ENCODE measurements at regions not wholly inside any gene's neighbourhood (a gene's known extent, or its start where the extent isn't known, plus 50 kb on each side); places are given as distances from the start of the nearest gene placed in this dataset.

DNA sequence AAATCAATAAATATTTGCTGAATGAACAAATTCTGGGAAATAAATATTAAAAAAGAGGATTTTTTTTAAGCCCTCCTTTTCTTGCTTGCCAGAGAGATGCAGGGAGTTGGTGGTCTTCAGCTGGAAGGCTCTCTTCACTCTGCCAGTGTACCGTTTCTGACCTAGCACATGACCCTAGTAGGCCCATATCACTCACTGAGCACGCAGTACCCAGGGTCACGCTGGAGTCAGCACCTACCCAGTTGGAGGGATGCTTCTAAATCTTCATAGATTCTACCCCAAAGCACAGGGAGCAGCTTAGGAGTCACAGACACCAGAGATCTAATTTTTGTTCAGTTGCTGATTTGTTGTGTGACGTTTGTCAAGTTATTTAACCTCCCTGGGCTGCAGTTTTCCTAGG is 195.4 kb upstream of the TBX3 start:
- ChIA-PET CTCF (no interaction called here), POLR2A (no interaction called here)
- no peak for DNase-seq (ENCODE audit: extremely low spot score)
- TF ChIP-seq CTBP1 (IDR thresholded peaks at IDR 0.05; ENCODE audit: borderline replicate concordance) (no peak), SP1 (IDR thresholded peaks at IDR 0.05) (no peak), FOXM1 (IDR thresholded peaks at IDR 0.05; ENCODE audit: borderline replicate concordance) (no peak), BHLHE40 (IDR thresholded peaks at IDR 0.05; ENCODE audit: borderline replicate concordance) (no peak), HDGF (IDR thresholded peaks at IDR 0.05; ENCODE audit: borderline replicate concordance) (no peak), ZNF384 (IDR thresholded peaks at IDR 0.05) (no peak), ARNT (IDR thresholded peaks at IDR 0.05) (no peak), FOXA1 (IDR thresholded peaks at IDR 0.05) (no peak), ELF4 (IDR thresholded peaks at IDR 0.05) (no peak), FOXK2 (IDR thresholded peaks at IDR 0.05) (no peak), NFRKB (IDR thresholded peaks at IDR 0.05) (no peak), L3MBTL2 (conservative IDR thresholded peaks at IDR 0.05) (no peak), LEF1 (IDR thresholded peaks at IDR 0.05; ENCODE audit: borderline replicate concordance) (no peak), SUZ12 (IDR thresholded peaks at IDR 0.05) (no peak), TARDBP (IDR thresholded peaks at IDR 0.05) (no peak)
- TF ChIP-seq, protein P1, sequence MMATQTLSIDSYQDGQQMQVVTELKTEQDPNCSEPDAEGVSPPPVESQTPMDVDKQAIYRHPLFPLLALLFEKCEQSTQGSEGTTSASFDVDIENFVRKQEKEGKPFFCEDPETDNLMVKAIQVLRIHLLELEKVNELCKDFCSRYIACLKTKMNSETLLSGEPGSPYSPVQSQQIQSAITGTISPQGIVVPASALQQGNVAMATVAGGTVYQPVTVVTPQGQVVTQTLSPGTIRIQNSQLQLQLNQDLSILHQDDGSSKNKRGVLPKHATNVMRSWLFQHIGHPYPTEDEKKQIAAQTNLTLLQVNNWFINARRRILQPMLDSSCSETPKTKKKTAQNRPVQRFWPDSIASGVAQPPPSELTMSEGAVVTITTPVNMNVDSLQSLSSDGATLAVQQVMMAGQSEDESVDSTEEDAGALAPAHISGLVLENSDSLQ (IDR thresholded peaks at IDR 0.05), result no peak

DNA sequence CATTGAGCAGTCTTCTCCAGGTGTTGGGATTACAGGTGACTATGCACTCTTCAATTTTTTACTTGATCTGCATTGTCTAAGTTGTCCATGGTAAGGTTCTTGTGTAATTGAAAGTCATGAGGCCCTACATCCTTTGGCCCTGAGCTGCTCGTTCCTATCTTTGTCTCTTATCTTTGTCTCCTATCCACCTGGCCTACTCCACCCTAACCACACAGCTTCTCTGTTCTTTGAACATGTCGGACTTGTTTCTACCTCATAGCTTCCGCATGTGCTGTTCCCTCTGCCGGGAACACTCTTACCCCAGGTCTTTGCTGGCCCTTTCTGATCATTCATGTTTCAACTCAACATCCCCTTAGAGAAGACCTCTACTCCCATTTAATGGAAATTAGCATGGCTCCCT is 194.8 kb upstream of the TBX3 start:
- POLR2A ChIA-PET, result no interaction called here
- no peak for DNase-seq (ENCODE audit: extremely low spot score)
- CTCF ChIA-PET, result no interaction called here
- no peak for TF ChIP-seq CTBP1 (IDR thresholded peaks at IDR 0.05; ENCODE audit: borderline replicate concordance)
- no peak for TF ChIP-seq LEF1 (IDR thresholded peaks at IDR 0.05; ENCODE audit: borderline replicate concordance)
- no peak for TF ChIP-seq NFRKB (IDR thresholded peaks at IDR 0.05)
- TF ChIP-seq TARDBP (IDR thresholded peaks at IDR 0.05), result no peak
- TF ChIP-seq ZNF384 (IDR thresholded peaks at IDR 0.05), result no peak

- POLR2A ChIA-PET, result interaction anchor here (1.1 to 1.4 kb wide), 2 partner anchors 193 kb away, joined by 3 read pairs; partner anchors contain the start of gene TBX3
- TF ChIP-seq ARNT (IDR thresholded peaks at IDR 0.05) (no peak), NFRKB (IDR thresholded peaks at IDR 0.05) (no peak), ELF4 (IDR thresholded peaks at IDR 0.05) (no peak), SUZ12 (IDR thresholded peaks at IDR 0.05) (no peak), CTBP1 (IDR thresholded peaks at IDR 0.05; ENCODE audit: borderline replicate concordance) (no peak), TARDBP (IDR thresholded peaks at IDR 0.05) (no peak), L3MBTL2 (conservative IDR thresholded peaks at IDR 0.05) (no peak), LEF1 (IDR thresholded peaks at IDR 0.05; ENCODE audit: borderline replicate concordance) (no peak), ZNF384 (IDR thresholded peaks at IDR 0.05) (no peak), BHLHE40 (IDR thresholded peaks at IDR 0.05; ENCODE audit: borderline replicate concordance) (no peak), FOXK2 (IDR thresholded peaks at IDR 0.05) (no peak), SP1 (IDR thresholded peaks at IDR 0.05) (no peak), FOXM1 (IDR thresholded peaks at IDR 0.05; ENCODE audit: borderline replicate concordance) (no peak)
- TF ChIP-seq, protein P1 (IDR thresholded peaks at IDR 0.05), result no peak
- CTCF ChIA-PET, result no interaction called here
- no peak for DNase-seq (ENCODE audit: extremely low spot score)
Observed at GRCh38 chr12:114876968-114877680, 193.1 kb upstream of the TBX3 start.

DNA sequence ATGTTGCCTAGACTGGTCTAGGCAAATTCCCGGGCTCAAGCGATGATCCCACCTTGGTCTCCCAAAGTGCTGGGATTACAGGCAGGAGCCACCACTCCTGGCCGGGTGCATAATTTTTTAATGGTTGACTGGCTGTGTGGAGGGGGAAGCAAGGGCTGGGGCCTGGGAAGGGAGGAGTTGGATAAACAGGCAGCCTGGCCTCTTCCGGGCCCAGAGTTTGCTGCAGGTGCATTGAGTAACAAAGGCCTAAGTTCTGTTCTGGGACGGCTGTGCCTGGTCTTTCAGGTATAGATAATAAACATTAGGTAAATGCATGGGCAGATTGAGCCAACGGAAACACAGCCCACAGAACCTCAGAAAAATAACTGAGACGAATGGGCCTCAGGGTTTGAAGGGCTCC is 191.3 kb upstream of the TBX3 start:
- ChIA-PET CTCF (no interaction called here), POLR2A (interaction anchor here (1.4 kb wide), 1 partner anchor 191 kb away, joined by 3 read pairs; the partner anchor contains the start of gene TBX3)
- DNase-seq (ENCODE audit: extremely low spot score), result no peak
- TF ChIP-seq CTBP1 (IDR thresholded peaks at IDR 0.05; ENCODE audit: borderline replicate concordance) (no peak), FOXM1 (IDR thresholded peaks at IDR 0.05; ENCODE audit: borderline replicate concordance) (no peak), NFRKB (IDR thresholded peaks at IDR 0.05) (no peak), FOXK2 (IDR thresholded peaks at IDR 0.05) (no peak), L3MBTL2 (conservative IDR thresholded peaks at IDR 0.05) (no peak), ELF4 (IDR thresholded peaks at IDR 0.05) (no peak), SUZ12 (IDR thresholded peaks at IDR 0.05) (no peak), FOXA1 (IDR thresholded peaks at IDR 0.05) (no peak), ARNT (IDR thresholded peaks at IDR 0.05) (no peak), HDGF (IDR thresholded peaks at IDR 0.05; ENCODE audit: borderline replicate concordance) (no peak), TARDBP (IDR thresholded peaks at IDR 0.05) (no peak), BHLHE40 (IDR thresholded peaks at IDR 0.05; ENCODE audit: borderline replicate concordance) (no peak), SP1 (IDR thresholded peaks at IDR 0.05) (no peak), ZNF384 (IDR thresholded peaks at IDR 0.05) (no peak), LEF1 (IDR thresholded peaks at IDR 0.05; ENCODE audit: borderline replicate concordance) (no peak)
- TF ChIP-seq, protein P1 (IDR thresholded peaks at IDR 0.05), result no peak

DNA sequence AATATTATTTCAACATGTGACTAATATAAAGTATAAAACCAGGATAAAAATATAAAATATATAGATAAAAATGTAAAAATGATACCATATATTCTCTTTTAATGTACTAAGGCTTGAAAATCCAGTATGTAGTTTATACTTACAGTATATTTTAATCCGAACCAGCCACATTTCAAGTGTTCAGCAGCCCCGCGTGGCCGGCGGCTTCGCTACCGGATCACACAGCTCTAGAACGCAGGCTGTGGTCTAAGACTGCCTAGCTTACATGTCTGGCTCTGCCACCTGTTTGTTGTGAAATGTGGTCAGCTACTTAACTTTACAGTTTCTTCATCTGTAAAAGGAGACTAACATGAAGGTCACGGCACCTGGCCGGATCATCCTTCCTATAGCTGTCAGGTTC is 189.7 kb upstream of the TBX3 start:
- DNase-seq (ENCODE audit: extremely low spot score), result no peak
- no peak for TF ChIP-seq HDGF (IDR thresholded peaks at IDR 0.05; ENCODE audit: borderline replicate concordance)
- TF ChIP-seq FOXM1 (IDR thresholded peaks at IDR 0.05; ENCODE audit: borderline replicate concordance), result no peak
- TF ChIP-seq L3MBTL2 (conservative IDR thresholded peaks at IDR 0.05), result no peak
- POLR2A ChIA-PET, result interaction anchor here (1.2 kb wide), 1 partner anchor 189 kb away, joined by 3 read pairs; no protein-coding TSS in a partner anchor
- CTCF ChIA-PET, result no interaction called here
